Panc1 (cell line): ENCODE measurements at regions not wholly inside any gene's neighbourhood (a gene's known extent, or its start where the extent isn't known, plus 50 kb on each side); places are given as distances from the start of the nearest gene placed in this dataset.

Experiments used
- TCF7L2 ChIP-seq: IDR thresholded peaks from 2 replicates; pipeline ENCODE4 v1.6.1; 2011; ENCODE audit warnings: mild to moderate bottlenecking, low read depth, low read length, inconsistent platforms
- TF ChIP-seq, protein P1 (sequence below): fragments of 450-650 bp; IDR thresholded peaks from 2 replicates; pipeline ENCODE4 v1.5.1; 2017; ENCODE audit warnings: mild to moderate bottlenecking

DNA sequence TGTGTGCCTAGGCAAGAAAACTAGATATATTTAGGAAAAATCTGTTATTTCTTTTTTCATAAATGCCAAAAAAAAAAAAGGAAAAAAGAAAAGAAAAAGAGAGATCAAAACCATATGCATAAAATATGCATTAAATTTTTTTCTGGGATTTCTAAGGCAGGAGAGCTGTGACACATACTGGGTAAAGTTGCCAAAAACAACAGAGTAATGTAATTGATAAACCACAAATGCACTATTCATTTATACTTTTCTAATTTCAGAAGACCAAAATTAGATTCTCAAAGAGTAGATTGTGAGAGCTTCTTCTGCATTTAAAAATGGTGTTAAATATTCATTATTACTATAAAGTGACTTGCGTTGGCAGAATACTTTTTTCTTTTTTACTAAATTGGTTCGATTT lies 673.8 kb upstream of the MGAT4C start:
- TF ChIP-seq, protein P1, sequence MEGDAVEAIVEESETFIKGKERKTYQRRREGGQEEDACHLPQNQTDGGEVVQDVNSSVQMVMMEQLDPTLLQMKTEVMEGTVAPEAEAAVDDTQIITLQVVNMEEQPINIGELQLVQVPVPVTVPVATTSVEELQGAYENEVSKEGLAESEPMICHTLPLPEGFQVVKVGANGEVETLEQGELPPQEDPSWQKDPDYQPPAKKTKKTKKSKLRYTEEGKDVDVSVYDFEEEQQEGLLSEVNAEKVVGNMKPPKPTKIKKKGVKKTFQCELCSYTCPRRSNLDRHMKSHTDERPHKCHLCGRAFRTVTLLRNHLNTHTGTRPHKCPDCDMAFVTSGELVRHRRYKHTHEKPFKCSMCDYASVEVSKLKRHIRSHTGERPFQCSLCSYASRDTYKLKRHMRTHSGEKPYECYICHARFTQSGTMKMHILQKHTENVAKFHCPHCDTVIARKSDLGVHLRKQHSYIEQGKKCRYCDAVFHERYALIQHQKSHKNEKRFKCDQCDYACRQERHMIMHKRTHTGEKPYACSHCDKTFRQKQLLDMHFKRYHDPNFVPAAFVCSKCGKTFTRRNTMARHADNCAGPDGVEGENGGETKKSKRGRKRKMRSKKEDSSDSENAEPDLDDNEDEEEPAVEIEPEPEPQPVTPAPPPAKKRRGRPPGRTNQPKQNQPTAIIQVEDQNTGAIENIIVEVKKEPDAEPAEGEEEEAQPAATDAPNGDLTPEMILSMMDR = no peak
- no peak for TF ChIP-seq TCF7L2
